HEK293 (cell line): ENCODE measurements at regions not wholly inside any gene's neighbourhood (a gene's known extent, or its start where the extent isn't known, plus 50 kb on each side); places are given as distances from the start of the nearest gene placed in this dataset.

Experiments
- CTCF ChIP-seq: fragments of 450-650 bp; formaldehyde crosslinking; IDR thresholded peaks from 2 replicates; pipeline ENCODE4 v1.5.1; 2016; ENCODE audit warnings: missing biosample characterization, missing genetic modification characterization
- KLF16 ChIP-seq: fragments of 450-650 bp; formaldehyde crosslinking; IDR thresholded peaks from 2 replicates; pipeline ENCODE4 v1.5.1; 2017; ENCODE audit warnings: missing biosample characterization, missing genetic modification characterization
- KLF7 ChIP-seq: fragments of 450-650 bp; formaldehyde crosslinking; IDR thresholded peaks from 2 replicates; pipeline ENCODE4 v1.5.1; 2016; ENCODE audit warnings: missing biosample characterization, missing genetic modification characterization, borderline replicate concordance
- RBAK ChIP-seq: fragments of 450-650 bp; formaldehyde crosslinking; IDR thresholded peaks from 2 replicates; pipeline ENCODE4 v1.5.1; 2016; ENCODE audit warnings: missing biosample characterization, missing genetic modification characterization
- SP2 ChIP-seq: fragments of 450-650 bp; formaldehyde crosslinking; IDR thresholded peaks from 2 replicates; pipeline ENCODE4 v1.5.1; 2016; ENCODE audit warnings: missing biosample characterization, missing genetic modification characterization
- YY1 ChIP-seq: fragments of 450-650 bp; formaldehyde crosslinking; IDR thresholded peaks from 2 replicates; pipeline ENCODE4 v1.5.1; 2018; ENCODE audit warnings: missing biosample characterization, missing genetic modification characterization
- ZBTB48 ChIP-seq: fragments of 450-650 bp; formaldehyde crosslinking; IDR thresholded peaks from 2 replicates; pipeline ENCODE4 v1.5.1; 2016; ENCODE audit warnings: missing biosample characterization, missing genetic modification characterization
- ZBTB49 ChIP-seq: fragments of 450-650 bp; formaldehyde crosslinking; IDR thresholded peaks from 2 replicates; pipeline ENCODE4 v1.5.1; 2016; ENCODE audit warnings: missing biosample characterization, missing genetic modification characterization, low read depth
- ZNF18 ChIP-seq: fragments of 450-650 bp; formaldehyde crosslinking; IDR thresholded peaks from 2 replicates; pipeline ENCODE4 v1.5.1; 2016; ENCODE audit warnings: missing biosample characterization, missing genetic modification characterization
- ZNF239 ChIP-seq: fragments of 450-650 bp; formaldehyde crosslinking; IDR thresholded peaks from 2 replicates; pipeline ENCODE4 v1.5.1; 2016; ENCODE audit warnings: missing biosample characterization, missing genetic modification characterization
- ZNF274 ChIP-seq, 2 experiments: fragments of 200-500 bp in 1 of 2; fragments of 450-650 bp in 1 of 2; sonication (Bioruptor generic) in 1 of 2; formaldehyde crosslinking in 1 of 2; IDR thresholded peaks; 2 replicates each; pipeline versions ENCODE4 v1.5.1 to v1.6.1; 2014 to 2016; ENCODE audit warnings: borderline replicate concordance in 1 of 2, inconsistent platforms in 1 of 2, low read length in 1 of 2, missing biosample characterization in 1 of 2, missing genetic modification characterization in 1 of 2
- ZNF658 ChIP-seq: fragments of 450-650 bp; formaldehyde crosslinking; IDR thresholded peaks from 2 replicates; pipeline ENCODE4; 2016; ENCODE audit warnings: missing biosample characterization, missing genetic modification characterization
- ZNF701 ChIP-seq: fragments of 450-650 bp; formaldehyde crosslinking; IDR thresholded peaks from 2 replicates; pipeline ENCODE4 v1.5.1; 2016; ENCODE audit warnings: missing biosample characterization, missing genetic modification characterization
- ZNF792 ChIP-seq: fragments of 450-650 bp; formaldehyde crosslinking; IDR thresholded peaks from 2 replicates; pipeline ENCODE4 v1.5.1; 2016; ENCODE audit warnings: missing biosample characterization, missing genetic modification characterization

GRCh38 chr10:44083719-44084400 is 301.0 kb downstream of the CXCL12 start:
- TF ChIP-seq ZBTB48 (tag by site-specific recombination) (no peak), CTCF (no peak), ZNF658 (tag by site-specific recombination) (no peak), KLF7 (tag by site-specific recombination) (no peak), YY1 (tag by site-specific recombination) (no peak), SP2 (tag by site-specific recombination) (no peak), ZNF18 (tag by site-specific recombination) (no peak), ZNF792 (tag by site-specific recombination) (no peak), KLF16 (tag by site-specific recombination) (no peak), ZNF274 (IDR thresholded peaks at IDR 0.05; ENCODE audit: low read length) (no peak), ZNF274 (tag by site-specific recombination; IDR thresholded peaks at IDR 0.05; ENCODE audit: borderline replicate concordance) (no peak), ZBTB49 (tag by site-specific recombination) (no peak), RBAK (tag by site-specific recombination) (no peak), ZNF701 (tag by site-specific recombination) (no peak), ZNF239 (tag by site-specific recombination) (no peak)
